ENCODE measurements at regions not wholly inside any gene's neighbourhood (a gene's known extent, or its start where the extent isn't known, plus 50 kb on each side); places are given as distances from the start of the nearest gene placed in this dataset.

- H4K8ac ChIP-seq (ENCODE audit: extremely low read depth, insufficient read depth, low read length) = peak overlapping the region; percentile 64; the same call in 1 of the 2 replicates
- POLR2A ChIA-PET (ENCODE audit: partially characterized antibody) = interaction anchor here (0.9 to 1.6 kb wide), 4 partner anchors 27 to 465 kb away, joined by 3 to 4 read pairs (median 4); partner anchors contain the start of genes DYNLT1 and TAGAP
- peak overlapping the region; percentile 99 for H2AFZ ChIP-seq (ENCODE audit: low read length)
- 0 out of 2 replicates have a peak overlapping the region, but pooled peaks have one; percentile 33 for H2BK15ac ChIP-seq (ENCODE audit: low read length)
- CTCF ChIA-PET (ENCODE audit: partially characterized antibody) = interaction anchor here (0.5 to 6.0 kb wide), 43 partner anchors 9 to 1675 kb away, joined by 3 to 39 read pairs (median 5); partner anchors contain the start of genes RSPH3 and TAGAP
- no peak overlapping the region for H3K18ac ChIP-seq (ENCODE audit: extremely low read depth, low read length)
- H3K36me3 ChIP-seq (ENCODE audit: control insufficient read depth in 2 of 4, insufficient read depth in 4 of 4, low read length in 3 of 4) = no peaks in the 10 kb centered on the region
- no peak overlapping the region for H3K4me3 ChIP-seq (ENCODE audit: extremely low read depth in 1 of 4, insufficient read depth in 2 of 4, low read depth in 3 of 4, low read length in 4 of 4)
- H3K4ac ChIP-seq (replicated peaks; ENCODE audit: insufficient read length, low read depth, low read length) = no peak overlapping the region
- TF ChIP-seq CTCF (IDR thresholded peaks at IDR 0.05; ENCODE audit: control extremely low read depth in 1 of 3, insufficient read depth in 1 of 3, low read depth in 1 of 3, low read length in 3 of 3) (peak; percentile 56 to 90 (median 80)), SIN3A (conservative IDR thresholded peaks at IDR 0.05 in 1 of 2, IDR thresholded peaks at IDR 0.05 in 1 of 2; ENCODE audit: low read depth in 1 of 2, low read length in 2 of 2) (no peak), YY1 (IDR thresholded peaks at IDR 0.05; ENCODE audit: low read depth, low read length) (peak; percentile 93), RAD21 (IDR thresholded peaks at IDR 0.05 in 1 of 2, conservative IDR thresholded peaks at IDR 0.05 in 1 of 2; ENCODE audit: low read depth in 2 of 2, low read length in 2 of 2) (peak; percentile 84 to 88), TEAD4 (IDR thresholded peaks at IDR 0.05; ENCODE audit: low read depth, low read length) (peak; percentile 17; the same call in 1 of the 2 replicates)
- peak in 1 of 2 experiments; percentile 73 for DNase-seq (ENCODE audit: low read depth in 1 of 2, low spot score in 2 of 2)
- no peak overlapping the region; the same call in 1 of the 2 replicates for H2BK12ac ChIP-seq (ENCODE audit: low read depth, low read length)
- no peaks in the 10 kb centered on the region for H3K23me2 ChIP-seq (ENCODE audit: low read depth, low read length)
- H3K79me2 ChIP-seq (ENCODE audit: control insufficient read depth in 1 of 2, insufficient read depth in 2 of 2, low read length in 2 of 2) = no peaks in the 10 kb centered on the region
- H4K5ac ChIP-seq (ENCODE audit: insufficient read length, low read depth, low read length) = no peak overlapping the region
- no peaks in the 10 kb centered on the region for H3K9me3 ChIP-seq (ENCODE audit: insufficient read depth in 2 of 2, low read depth in 1 of 2, low read length in 1 of 2)
- WGBS, 2 experiments (ENCODE audit: extremely low coverage in 1 of 2, insufficient coverage in 1 of 2, insufficient read length in 1 of 2, insufficient replicate concordance in 2 of 2, low coverage in 1 of 2, low lambda C conversion rate in 2 of 2, missing lambda C conversion rate in 1 of 2) = 38% methylated on average over 3 of the region's 3 CpGs; no CpG with 5 or more reads in 1 of the 2 experiments
- H3K14ac ChIP-seq (ENCODE audit: insufficient read length) = no peak overlapping the region
- no peaks in the 10 kb centered on the region for H3K27me3 ChIP-seq (replicated peaks in 1 of 4; ENCODE audit: control insufficient read depth in 3 of 4, extremely low read depth in 1 of 4, insufficient read depth in 3 of 4, low read length in 3 of 4)
- H2BK120ac ChIP-seq (replicated peaks; ENCODE audit: low read depth, low read length) = no peak overlapping the region
- no peak overlapping the region for H3K56ac ChIP-seq (replicated peaks; ENCODE audit: insufficient read length, low read depth, low read length)
- no peak overlapping the region for H2AK5ac ChIP-seq (ENCODE audit: low read depth, low read length)
- H3K23ac ChIP-seq (ENCODE audit: insufficient read length) = no peak overlapping the region
- H3K9ac ChIP-seq (replicated peaks in 1 of 4; ENCODE audit: extremely low read depth in 1 of 4, low read depth in 3 of 4, low read length in 3 of 4) = no peak overlapping the region
- H2BK20ac ChIP-seq (ENCODE audit: low read length) = no peak overlapping the region
- H3K4me1 ChIP-seq (replicated peaks in 1 of 4; ENCODE audit: control insufficient read depth in 3 of 4, insufficient read depth in 4 of 4, low read length in 3 of 4) = peaks cover 0 to 3% (median under 1%) of the 10 kb centered on the region in 4 experiments; a peak in 2 of 7 replicates
- no peak overlapping the region for H2BK5ac ChIP-seq (ENCODE audit: low read depth, low read length)
- H4K91ac ChIP-seq (replicated peaks; ENCODE audit: insufficient read length, low read length) = no peak overlapping the region
- peak; percentile 85 for FAIRE-seq
- H3K4me2 ChIP-seq (ENCODE audit: insufficient read depth in 1 of 2, low read depth in 2 of 2, low read length in 2 of 2) = no peak overlapping the region
- H3K79me1 ChIP-seq (ENCODE audit: low read depth, low read length) = no peaks in the 10 kb centered on the region
- H3K27ac ChIP-seq (ENCODE audit: low read depth, low read length) = no peak overlapping the region
- no peaks in the 10 kb centered on the region for H4K20me1 ChIP-seq (replicated peaks in 1 of 2; ENCODE audit: control insufficient read depth in 1 of 2, insufficient read depth in 2 of 2, low read length in 2 of 2)
Observed at GRCh38 chr6:159110013-159110412, 59.2 kb upstream of the FNDC1 start.

Measured in H1 (cell line).